MM.1S (cell line): ENCODE measurements at regions not wholly inside any gene's neighbourhood (a gene's known extent, or its start where the extent isn't known, plus 50 kb on each side); places are given as distances from the start of the nearest gene placed in this dataset.

ENCODE experiments used
- DNase-seq: peaks from one replicate; pipeline ENCODE4 v3.0.0-alpha.2; 2015
- H2AFZ ChIP-seq: fragments of 300-600 bp; sonication (generic); 2 replicates; pipeline ENCODE4 v1.6.0; 2016; ENCODE audit warnings: antibody characterized with exemption, low read length
- H3F3A ChIP-seq: fragments of 300-600 bp; sonication (generic); 2 replicates; pipeline ENCODE4 v1.6.1; 2016; ENCODE audit warnings: mild to moderate bottlenecking, antibody characterized with exemption, low read length, moderate library complexity, mixed read lengths; ENCODE audit not compliant: insufficient read depth
- H3K27ac ChIP-seq: fragments of 300-600 bp; sonication (generic); 2 replicates; pipeline ENCODE4 v1.5.1; 2016; ENCODE audit warnings: mild to moderate bottlenecking, low read length
- H3K27me3 ChIP-seq: fragments of 300-600 bp; sonication (generic); replicated peaks from 2 replicates; pipeline ENCODE4 v1.6.0; 2016; ENCODE audit warnings: low read length; ENCODE audit not compliant: insufficient read depth
- H3K36me3 ChIP-seq: fragments of 300-600 bp; sonication (generic); replicated peaks from 2 replicates; pipeline ENCODE4 v1.6.1; 2016; ENCODE audit warnings: mild to moderate bottlenecking, low read length, mixed read lengths; ENCODE audit not compliant: insufficient read depth
- H3K4me1 ChIP-seq: fragments of 300-600 bp; sonication (generic); 2 replicates; pipeline ENCODE4 v1.6.1; 2016; ENCODE audit warnings: low read length, mixed read lengths
- H3K4me2 ChIP-seq: fragments of 300-600 bp; sonication (generic); 2 replicates; pipeline ENCODE4 v1.6.0; 2016; ENCODE audit warnings: low read depth, low read length
- H3K4me3 ChIP-seq: fragments of 300-600 bp; sonication (generic); 2 replicates; pipeline ENCODE4 v1.5.1; 2016; ENCODE audit warnings: low read length, mixed read lengths
- H3K79me2 ChIP-seq: fragments of 300-600 bp; sonication (generic); 2 replicates; pipeline ENCODE4 v1.6.1; 2016; ENCODE audit warnings: mixed run types, low read length, mixed read lengths
- H3K9ac ChIP-seq: fragments of 300-600 bp; sonication (generic); 2 replicates; pipeline ENCODE4 v1.6.1; 2016; ENCODE audit warnings: low read length, mixed read lengths
- H3K9me2 ChIP-seq: fragments of 300-600 bp; sonication (generic); replicated peaks from 2 replicates; pipeline ENCODE4 v1.6.1; 2016; ENCODE audit warnings: mild to moderate bottlenecking, low read length, mixed read lengths; ENCODE audit not compliant: insufficient read depth
- H3K9me3 ChIP-seq: fragments of 300-600 bp; sonication (generic); replicated peaks from 2 replicates; pipeline ENCODE4 v1.6.1; 2016; ENCODE audit warnings: mild to moderate bottlenecking, low read length, mixed read lengths; ENCODE audit not compliant: insufficient read depth
- H4K20me1 ChIP-seq: fragments of 300-600 bp; sonication (generic); 2 replicates; pipeline ENCODE4 v1.6.1; 2016; ENCODE audit warnings: mild to moderate bottlenecking, low read length, moderate library complexity, mixed read lengths; ENCODE audit not compliant: insufficient read depth
- EZH2 ChIP-seq: fragments of 300-600 bp; sonication (generic); optimal IDR thresholded peaks from 2 replicates; pipeline ENCODE3; 2017; ENCODE audit warnings: low read depth, mild to moderate bottlenecking, antibody characterized with exemption, low read length, mixed read lengths
- EZH2phosphoT487 ChIP-seq: fragments of 300-600 bp; sonication (generic); IDR thresholded peaks from 2 replicates; pipeline ENCODE4 v1.6.1; 2018; ENCODE audit warnings: antibody characterized with exemption, low read length
- TF ChIP-seq, protein P1 (sequence below): fragments of 300-600 bp; sonication (generic); IDR thresholded peaks from 2 replicates; pipeline ENCODE4 v1.5.1; 2016; ENCODE audit warnings: antibody characterized with exemption, low read length, mixed read lengths

DNA sequence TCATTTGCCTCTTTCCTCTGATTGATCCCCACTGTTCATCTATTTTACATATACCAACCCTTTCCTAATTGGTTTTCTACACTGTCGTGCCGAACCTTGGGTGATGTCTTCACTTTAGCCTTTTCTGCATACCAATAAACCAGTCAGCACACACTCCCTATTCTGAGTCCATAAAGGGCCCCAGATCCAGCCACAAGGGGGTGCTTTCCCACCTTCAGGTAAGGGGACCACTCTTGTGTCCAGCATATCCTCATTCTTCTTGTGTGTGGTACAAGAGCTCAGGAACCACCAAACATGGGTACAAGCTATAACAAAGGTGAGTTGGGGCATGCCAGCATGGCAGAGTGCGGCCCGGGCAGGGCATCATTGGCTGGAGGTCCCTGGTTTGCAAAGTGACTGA is 859.8 kb downstream of the FSCB start:
- no peaks in the 10 kb centered on the region for H3K27me3 ChIP-seq
- no peak for DNase-seq
- H2AFZ ChIP-seq, result no peak overlapping the region
- no peaks in the 10 kb centered on the region for H3K4me1 ChIP-seq
- H4K20me1 ChIP-seq, result no peaks in the 10 kb centered on the region
- no peak overlapping the region for H3K27ac ChIP-seq
- no peaks in the 10 kb centered on the region for H3K79me2 ChIP-seq
- no peaks in the 10 kb centered on the region for H3K36me3 ChIP-seq
- H3K4me2 ChIP-seq, result no peak overlapping the region
- no peak overlapping the region for H3K9ac ChIP-seq
- no peaks in the 10 kb centered on the region for H3F3A ChIP-seq
- H3K9me2 ChIP-seq, result no peaks in the 10 kb centered on the region
- no peaks in the 10 kb centered on the region for H3K9me3 ChIP-seq
- TF ChIP-seq, protein P1, sequence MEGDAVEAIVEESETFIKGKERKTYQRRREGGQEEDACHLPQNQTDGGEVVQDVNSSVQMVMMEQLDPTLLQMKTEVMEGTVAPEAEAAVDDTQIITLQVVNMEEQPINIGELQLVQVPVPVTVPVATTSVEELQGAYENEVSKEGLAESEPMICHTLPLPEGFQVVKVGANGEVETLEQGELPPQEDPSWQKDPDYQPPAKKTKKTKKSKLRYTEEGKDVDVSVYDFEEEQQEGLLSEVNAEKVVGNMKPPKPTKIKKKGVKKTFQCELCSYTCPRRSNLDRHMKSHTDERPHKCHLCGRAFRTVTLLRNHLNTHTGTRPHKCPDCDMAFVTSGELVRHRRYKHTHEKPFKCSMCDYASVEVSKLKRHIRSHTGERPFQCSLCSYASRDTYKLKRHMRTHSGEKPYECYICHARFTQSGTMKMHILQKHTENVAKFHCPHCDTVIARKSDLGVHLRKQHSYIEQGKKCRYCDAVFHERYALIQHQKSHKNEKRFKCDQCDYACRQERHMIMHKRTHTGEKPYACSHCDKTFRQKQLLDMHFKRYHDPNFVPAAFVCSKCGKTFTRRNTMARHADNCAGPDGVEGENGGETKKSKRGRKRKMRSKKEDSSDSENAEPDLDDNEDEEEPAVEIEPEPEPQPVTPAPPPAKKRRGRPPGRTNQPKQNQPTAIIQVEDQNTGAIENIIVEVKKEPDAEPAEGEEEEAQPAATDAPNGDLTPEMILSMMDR, result no peak
- TF ChIP-seq EZH2phosphoT487, result no peak
- H3K4me3 ChIP-seq, result no peak overlapping the region

DNA sequence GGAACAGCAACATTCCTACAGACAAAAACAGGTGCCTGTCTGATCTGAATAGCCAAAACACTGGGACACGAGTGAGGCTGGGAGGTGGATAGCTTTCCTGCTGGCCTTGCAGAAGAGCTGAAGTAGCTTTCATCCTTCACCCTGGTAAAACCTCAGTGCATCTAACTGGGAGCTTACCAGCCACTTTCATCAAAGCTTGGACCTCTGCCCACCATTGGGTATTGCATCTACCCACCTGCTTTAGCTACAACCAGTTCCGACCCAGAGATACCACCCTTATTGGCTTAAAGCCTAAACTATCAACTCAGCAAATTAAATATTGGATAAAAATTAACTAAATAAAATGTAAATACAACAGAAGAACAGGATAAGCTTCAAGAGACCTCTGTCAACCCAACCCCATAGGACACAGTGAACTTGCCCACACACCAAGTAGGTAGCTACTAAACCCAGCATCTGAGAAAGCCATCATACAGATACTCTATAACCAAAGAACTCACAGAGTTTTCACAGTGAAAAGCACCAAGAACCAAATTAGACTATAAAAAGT is 866.3 kb downstream of the FSCB start:
- no peaks in the 10 kb centered on the region for H3K36me3 ChIP-seq
- H3K27ac ChIP-seq, result no peak overlapping the region
- H3K4me3 ChIP-seq, result no peak overlapping the region
- H3K9me2 ChIP-seq, result no peaks in the 10 kb centered on the region
- no peak for TF ChIP-seq EZH2
- TF ChIP-seq, protein P1, result no peak
- TF ChIP-seq EZH2phosphoT487, result no peak
- no peaks in the 10 kb centered on the region for H4K20me1 ChIP-seq
- DNase-seq, result no peak
- H3K4me1 ChIP-seq, result no peaks in the 10 kb centered on the region
- H3K27me3 ChIP-seq, result no peaks in the 10 kb centered on the region
- no peaks in the 10 kb centered on the region for H3K79me2 ChIP-seq
- no peaks in the 10 kb centered on the region for H3K9me3 ChIP-seq
- H3K4me2 ChIP-seq, result no peak overlapping the region
- no peaks in the 10 kb centered on the region for H3F3A ChIP-seq
- no peak overlapping the region for H2AFZ ChIP-seq
- H3K9ac ChIP-seq, result no peak overlapping the region

DNA sequence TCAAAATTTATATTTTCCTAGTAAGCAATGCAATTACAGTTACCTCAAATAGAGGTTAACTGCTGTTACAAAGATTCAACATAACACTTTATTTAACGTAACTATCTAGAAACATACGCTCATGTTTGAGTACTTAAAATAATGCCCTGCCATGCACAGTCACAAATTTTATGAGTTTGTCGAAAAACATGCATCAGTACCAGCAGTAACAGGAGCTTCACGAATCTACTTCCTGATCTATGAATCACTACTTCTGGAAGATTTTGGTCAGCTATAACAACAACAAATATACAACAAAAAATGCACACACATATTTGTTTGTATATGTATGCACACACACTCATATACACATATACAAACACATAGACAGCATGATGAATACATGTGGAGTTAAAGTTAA is 881.8 kb downstream of the FSCB start:
- H4K20me1 ChIP-seq, result no peaks in the 10 kb centered on the region
- no peaks in the 10 kb centered on the region for H3K9me2 ChIP-seq
- no peaks in the 10 kb centered on the region for H3K4me1 ChIP-seq
- DNase-seq, result no peak
- no peaks in the 10 kb centered on the region for H3K79me2 ChIP-seq
- TF ChIP-seq, protein P1, result no peak
- TF ChIP-seq EZH2 (no peak), EZH2phosphoT487 (no peak)
- H3K4me2 ChIP-seq, result no peak overlapping the region
- H3K27me3 ChIP-seq, result no peaks in the 10 kb centered on the region
- H3K9ac ChIP-seq, result no peak overlapping the region
- H3F3A ChIP-seq, result no peaks in the 10 kb centered on the region
- no peak overlapping the region for H2AFZ ChIP-seq
- no peak overlapping the region for H3K27ac ChIP-seq
- no peak overlapping the region for H3K4me3 ChIP-seq
- no peaks in the 10 kb centered on the region for H3K36me3 ChIP-seq
- no peaks in the 10 kb centered on the region for H3K9me3 ChIP-seq
